Hematopoietic multipotent progenitor cell treated with erythropoietin and hydrocortisone succinate and interleukin-3 and kit ligand, for 17 days (in vitro differentiated cells): ENCODE measurements at regions not wholly inside any gene's neighbourhood (a gene's known extent, or its start where the extent isn't known, plus 50 kb on each side); places are given as distances from the start of the nearest gene placed in this dataset.

ENCODE experiments used
- DNase-seq: peaks from one replicate; pipeline ENCODE4 v3.0.0-alpha.2; 2015; ENCODE audit warnings: low spot score

DNA sequence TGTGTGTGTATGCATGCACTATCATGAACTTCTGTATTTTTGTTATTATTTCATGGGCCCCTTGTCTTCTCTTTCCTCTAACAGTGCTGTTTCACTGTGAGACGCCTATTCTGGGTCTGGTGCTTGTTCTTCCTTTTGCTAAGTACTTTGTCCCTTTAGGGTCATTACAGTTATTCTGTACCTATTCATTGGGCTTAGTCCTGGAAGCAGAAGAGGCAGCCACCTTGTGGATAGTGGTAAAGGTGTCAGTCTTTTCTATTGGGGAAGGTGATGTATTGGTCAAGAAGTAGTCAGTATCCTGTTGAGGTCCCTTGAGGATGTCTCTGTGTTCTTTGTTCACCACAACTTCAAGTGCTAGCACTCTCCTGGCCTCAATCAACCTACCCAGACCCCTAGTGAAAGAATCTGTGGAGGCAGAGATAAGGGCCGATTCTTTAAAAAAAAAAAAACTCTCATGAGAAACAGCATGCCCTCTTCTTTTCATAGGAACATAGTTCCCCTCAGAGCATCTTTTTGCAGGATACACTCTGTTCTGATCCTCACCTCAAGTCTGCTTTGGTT is 593.8 kb downstream of the SPRY1 start:
- no peak for DNase-seq

GRCh38 chr4:123994917-123995316 is 598.3 kb downstream of the SPRY1 start:
- DNase-seq = no peak

- no peak for DNase-seq
These were observed 599.3 kb downstream of the SPRY1 start for GRCh38 chr4:123995936-123996335.

- no peak for DNase-seq
These were observed 600.3 kb downstream of the SPRY1 start for GRCh38 chr4:123996718-123997510.

- no peak for DNase-seq
These were observed 601.3 kb downstream of the SPRY1 start for GRCh38 chr4:123997776-123998449.

- no peak for DNase-seq
These were observed 603.6 kb downstream of the SPRY1 start for GRCh38 chr4:124000233-124000632.

DNA sequence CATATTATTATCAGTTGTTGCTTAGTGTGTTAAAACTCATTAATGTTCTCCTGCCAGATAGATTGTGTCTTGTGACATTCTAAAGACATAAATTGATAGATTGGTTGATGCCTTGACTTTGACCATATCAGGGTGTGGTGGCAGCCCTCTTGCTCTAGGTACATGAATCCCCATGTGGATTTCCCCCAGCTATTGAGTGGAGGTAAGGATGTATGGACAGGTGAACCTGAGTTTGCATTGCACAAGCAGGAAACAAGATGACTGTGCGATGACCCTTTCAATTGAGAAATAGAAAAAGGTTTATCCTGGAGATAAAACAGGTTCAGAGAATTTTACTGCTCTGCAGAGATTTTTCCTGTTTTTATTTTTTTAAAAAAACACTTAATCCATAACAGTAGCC is 619.2 kb downstream of the SPRY1 start:
- DNase-seq = no peak

- DNase-seq = no peak
These were observed 620.7 kb downstream of the SPRY1 start for GRCh38 chr4:124017185-124017785.

DNA sequence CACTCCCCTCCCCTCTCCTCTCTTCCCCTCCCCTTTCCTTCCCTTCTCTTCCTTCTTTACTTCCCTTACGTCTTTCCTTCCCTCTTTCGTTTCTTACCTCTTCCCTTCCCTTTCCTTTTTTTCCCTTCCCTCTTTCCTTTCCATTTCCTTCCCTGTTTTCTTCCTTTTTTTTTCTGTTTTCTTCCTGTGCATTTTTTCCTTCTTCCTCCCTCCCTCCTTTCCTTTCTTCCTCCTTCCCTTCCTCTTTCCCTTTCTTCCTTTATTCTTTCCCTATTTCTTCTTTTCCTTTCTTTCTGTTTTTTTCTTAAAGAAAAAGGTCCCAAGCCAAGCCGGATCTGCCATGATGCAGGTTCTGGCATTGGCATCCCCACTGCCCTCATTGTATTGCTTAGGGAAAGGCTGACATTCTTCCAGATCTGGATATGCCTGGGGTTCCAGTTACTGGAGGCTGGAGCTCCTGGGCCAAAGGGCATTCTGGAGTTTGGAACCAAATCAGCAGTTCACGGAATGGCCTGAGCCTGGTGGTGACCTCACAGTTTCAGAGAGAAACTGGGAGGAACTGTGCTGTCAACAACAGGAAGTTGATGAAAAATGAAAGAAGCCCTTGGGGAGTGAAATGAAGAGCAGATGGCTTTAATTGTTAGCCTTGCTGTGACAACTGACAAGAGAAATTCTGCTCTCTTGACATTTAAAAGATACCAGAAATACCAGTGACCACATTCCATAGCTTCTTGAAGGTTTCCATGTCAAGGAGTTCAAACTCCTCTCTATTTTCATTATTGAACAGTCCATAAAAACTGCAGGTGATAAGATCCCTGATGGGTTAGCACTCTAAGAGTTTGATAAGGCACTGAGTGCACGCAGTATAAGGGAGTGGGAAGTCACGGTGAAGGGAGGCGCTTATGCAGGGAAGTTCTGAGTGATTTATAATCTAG is 622.1 kb downstream of the SPRY1 start:
- no peak for DNase-seq

GRCh38 chr4:124019749-124020549 is 623.4 kb downstream of the SPRY1 start:
- no peak for DNase-seq

DNA sequence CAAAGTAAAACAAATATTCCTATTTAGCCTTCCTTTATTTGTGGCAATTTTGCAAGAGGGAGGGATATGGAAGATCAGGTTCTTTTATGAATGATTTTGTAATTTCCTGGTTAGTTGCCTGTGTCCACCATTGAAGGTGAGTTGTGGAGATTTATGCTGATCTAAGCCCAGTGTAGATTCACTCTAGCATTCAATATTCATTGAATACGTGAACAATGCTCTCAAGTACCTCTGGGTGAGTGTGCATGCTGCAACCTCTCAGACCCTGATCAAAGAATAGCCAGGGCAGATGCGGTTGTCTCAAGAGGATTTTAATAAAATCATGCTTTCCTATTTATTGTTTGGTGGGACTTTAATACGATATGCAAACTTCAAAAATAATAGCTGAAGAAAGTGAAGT is 628.4 kb downstream of the SPRY1 start:
- DNase-seq = no peak

- no peak for DNase-seq
These were observed 628.8 kb downstream of the SPRY1 start for GRCh38 chr4:124025428-124025827.

DNA sequence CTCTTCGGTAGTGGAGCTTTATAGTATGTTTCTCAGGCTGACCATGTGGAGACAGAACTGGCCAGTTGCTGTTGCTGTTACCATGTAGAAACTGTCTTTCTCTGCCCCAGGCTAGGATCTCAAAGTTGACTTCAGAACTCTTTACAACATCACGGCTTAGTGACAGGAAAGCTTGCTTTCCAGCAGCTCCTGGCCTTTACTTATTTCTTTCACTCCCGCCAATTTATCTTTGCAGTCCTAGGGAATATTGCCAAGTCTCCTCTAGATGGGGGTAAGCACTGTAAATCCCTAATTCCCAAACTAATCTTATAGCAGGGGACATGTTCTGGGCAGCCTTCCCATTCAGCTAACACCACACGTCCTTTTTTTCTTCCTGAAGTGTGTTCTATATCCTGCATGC is 631.6 kb downstream of the SPRY1 start:
- DNase-seq = no peak

DNA sequence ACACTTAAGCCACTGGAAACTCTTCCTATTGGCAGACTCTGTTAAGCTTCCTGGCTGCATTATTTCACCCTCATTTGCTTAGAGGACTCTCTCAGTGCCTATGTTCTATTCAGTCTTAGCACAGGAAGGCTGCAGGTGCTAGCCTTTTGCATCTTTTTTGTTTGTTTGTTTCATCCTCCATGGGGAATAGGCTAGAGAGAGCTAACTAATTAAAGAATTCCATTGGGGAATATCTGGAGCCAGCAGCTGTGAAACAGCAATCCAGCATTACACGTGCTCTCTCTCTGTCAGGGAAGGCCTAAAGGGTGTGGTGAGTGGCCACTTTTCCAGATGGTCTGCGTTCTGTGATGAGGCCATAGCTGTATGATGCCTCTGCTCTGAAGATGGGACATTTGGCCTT is 633.6 kb downstream of the SPRY1 start:
- no peak for DNase-seq

- DNase-seq = no peak
These were observed 635.4 kb downstream of the SPRY1 start for GRCh38 chr4:124032035-124032434.

- DNase-seq = no peak
These were observed 638.9 kb downstream of the SPRY1 start for GRCh38 chr4:124035364-124036041.

GRCh38 chr4:124037236-124037635 is 640.6 kb downstream of the SPRY1 start:
- no peak for DNase-seq

DNA sequence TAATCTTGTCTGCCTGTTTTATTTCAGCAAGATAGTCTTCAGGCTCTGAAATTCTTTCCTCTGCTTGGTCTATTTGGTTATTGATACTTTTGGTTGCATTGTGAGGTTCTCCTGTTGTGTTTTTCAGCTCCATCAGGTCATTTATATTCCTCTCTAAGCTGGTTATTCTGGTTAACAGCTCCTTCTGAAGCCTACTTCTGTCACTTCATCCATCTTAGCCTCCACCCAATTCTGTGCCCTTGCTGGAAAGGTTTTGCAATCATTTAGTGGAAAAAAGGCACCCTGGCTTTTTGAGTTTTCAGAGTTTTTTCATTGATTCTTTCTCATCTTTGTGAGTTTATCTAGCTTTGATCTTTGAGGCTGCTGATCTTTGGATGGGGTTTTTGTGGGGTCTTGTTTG is 647.7 kb downstream of the SPRY1 start:
- no peak for DNase-seq

GRCh38 chr4:124044867-124045266 is 648.3 kb downstream of the SPRY1 start:
- DNase-seq = no peak

- no peak for DNase-seq
These were observed 649.6 kb downstream of the SPRY1 start for GRCh38 chr4:124046190-124046589.
